Nephron (organoid): ENCODE measurements at regions not wholly inside any gene's neighbourhood (a gene's known extent, or its start where the extent isn't known, plus 50 kb on each side); places are given as distances from the start of the nearest gene placed in this dataset.

Source experiments
- H3K27ac Mint-ChIP-seq, 3 experiments: 2 replicates each; pipeline ENCODE4 v1.8.0; 2020; ENCODE audit warnings: mixed read lengths in 3 of 3, mild to moderate bottlenecking in 2 of 3, moderate library complexity in 1 of 3
- H3K27me3 Mint-ChIP-seq: 2 replicates; pipeline ENCODE4 v1.8.0; 2021; ENCODE audit warnings: low read depth, mild to moderate bottlenecking, moderate library complexity, mixed read lengths
- H3K36me3 Mint-ChIP-seq: 2 replicates; pipeline ENCODE4 v1.8.0; 2020; ENCODE audit warnings: low read depth, mixed read lengths
- H3K4me1 Mint-ChIP-seq: 2 replicates; pipeline ENCODE4 v1.8.0; 2020; ENCODE audit warnings: mixed read lengths
- H3K4me3 Mint-ChIP-seq, 3 experiments: 2 replicates each; pipeline ENCODE4 v1.8.0; 2020; ENCODE audit warnings: mild to moderate bottlenecking in 3 of 3, mixed read lengths in 3 of 3, moderate library complexity in 2 of 3
- H3K9me3 Mint-ChIP-seq: 2 replicates; pipeline ENCODE4 v1.8.0; 2020; ENCODE audit warnings: mixed read lengths
- CTCF ChIP-seq, 3 experiments: fragments of 200-600 bp; sonication (generic); IDR thresholded peaks; one replicate each; pipeline ENCODE4 v1.5.0; 2021; ENCODE audit warnings: antibody characterized with exemption in 3 of 3; ENCODE audit not compliant: unreplicated experiment in 3 of 3

DNA sequence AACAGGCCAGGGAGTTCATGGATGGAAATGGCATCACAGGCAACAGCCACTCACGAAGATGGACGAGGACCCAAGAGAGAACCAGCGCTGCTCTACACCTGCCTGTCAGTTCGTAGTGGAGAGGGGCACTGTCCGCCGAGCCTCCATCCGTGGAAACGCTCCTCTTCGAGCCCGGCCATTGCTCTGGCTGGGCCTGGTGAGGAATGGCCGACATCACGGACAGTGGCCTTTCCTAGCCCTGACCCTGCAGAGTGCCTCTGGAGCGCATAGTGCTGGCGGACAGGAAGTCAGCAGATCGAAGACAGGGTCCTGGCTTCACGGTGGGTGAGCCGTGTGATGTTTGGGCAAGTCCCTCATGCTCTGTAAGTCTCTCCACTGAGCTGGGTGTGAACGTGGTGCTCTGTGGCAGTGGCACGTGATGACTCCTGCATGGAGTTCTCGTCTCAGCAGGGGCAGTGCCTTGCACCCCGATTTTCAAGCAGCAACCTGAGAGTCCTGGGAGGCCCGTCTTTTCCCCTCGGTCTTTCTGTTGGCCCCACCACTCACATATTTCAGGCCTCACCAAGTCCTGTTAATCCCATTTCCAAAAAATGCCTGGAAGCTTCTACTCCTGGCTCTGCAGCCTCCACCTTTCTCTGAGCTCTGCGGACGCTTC, 214.4 kb downstream of the ERMARD start:
- H3K4me1 Mint-ChIP-seq, result no peaks in the 10 kb centered on the region
- peaks cover 33% of the 10 kb centered on the region for H3K27me3 Mint-ChIP-seq
- H3K27ac Mint-ChIP-seq, result no peak overlapping the region
- H3K9me3 Mint-ChIP-seq, result peaks cover 6% of the 10 kb centered on the region
- no peak for TF ChIP-seq CTCF (IDR thresholded peaks at IDR 0.05; ENCODE audit: unreplicated experiment in 3 of 3)
- peaks cover 8% of the 10 kb centered on the region for H3K36me3 Mint-ChIP-seq
- H3K4me3 Mint-ChIP-seq, result no peak overlapping the region

- TF ChIP-seq CTCF (IDR thresholded peaks at IDR 0.05; ENCODE audit: unreplicated experiment in 3 of 3), result no peak
- no peak overlapping the region for H3K27ac Mint-ChIP-seq
- H3K4me1 Mint-ChIP-seq, result peaks cover under 1% of the 10 kb centered on the region
- peaks cover 8% of the 10 kb centered on the region for H3K36me3 Mint-ChIP-seq
- no peak overlapping the region for H3K4me3 Mint-ChIP-seq
- peaks cover 6% of the 10 kb centered on the region for H3K9me3 Mint-ChIP-seq
- peaks cover 38% of the 10 kb centered on the region for H3K27me3 Mint-ChIP-seq
These were observed 213.8 kb downstream of the ERMARD start for GRCh38 chr6:169965239-169965638.

- TF ChIP-seq CTCF (IDR thresholded peaks at IDR 0.05; ENCODE audit: unreplicated experiment in 3 of 3), result no peak
- Mint-ChIP-seq H3K27ac (no peak overlapping the region), H3K4me3 (no peak overlapping the region), H3K36me3 (peaks cover 8% of the 10 kb centered on the region), H3K9me3 (peaks cover 6% of the 10 kb centered on the region), H3K4me1 (peaks cover 6% of the 10 kb centered on the region), H3K27me3 (peaks cover 33% of the 10 kb centered on the region)
These were observed 213.2 kb downstream of the ERMARD start for GRCh38 chr6:169964486-169965180.

DNA sequence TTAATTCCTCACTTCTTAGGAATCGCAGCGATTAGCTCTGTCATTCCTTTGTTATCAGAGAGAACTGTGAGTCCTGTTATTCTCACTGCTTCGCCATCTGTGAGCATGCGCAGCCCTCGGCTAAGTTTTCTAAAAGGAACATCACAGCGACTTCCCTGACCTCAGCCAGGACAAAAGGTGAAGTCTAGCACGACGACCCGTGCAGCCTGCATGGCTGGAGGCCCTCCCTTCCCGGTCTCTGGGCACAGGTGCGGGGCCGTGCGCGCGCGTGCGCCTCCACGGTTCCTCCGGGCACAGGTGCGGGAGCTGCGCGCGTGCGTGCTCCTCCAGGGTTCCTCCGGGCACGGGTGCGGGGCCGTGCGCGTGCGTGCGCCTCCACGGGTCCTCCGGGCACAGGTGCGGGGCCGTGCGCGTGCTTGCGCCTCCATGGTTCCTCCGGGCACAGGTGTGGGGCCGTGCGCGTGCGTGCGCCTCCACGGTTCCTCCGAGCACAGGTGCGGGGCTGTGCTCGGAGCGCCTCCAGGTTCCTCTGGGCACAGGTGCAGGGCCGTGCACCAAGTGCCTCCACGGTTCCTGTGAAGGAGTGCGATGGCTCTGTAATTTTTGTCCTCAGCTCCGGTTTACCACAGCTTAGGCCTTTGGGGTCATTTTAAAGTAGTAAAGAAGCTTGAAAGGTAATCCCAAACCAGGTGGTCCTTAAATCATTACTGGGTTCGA, 212.3 kb downstream of the ERMARD start:
- no peak overlapping the region for H3K27ac Mint-ChIP-seq
- H3K36me3 Mint-ChIP-seq, result peaks cover 8% of the 10 kb centered on the region
- TF ChIP-seq CTCF (IDR thresholded peaks at IDR 0.05; ENCODE audit: unreplicated experiment in 3 of 3), result no peak
- peaks cover 40% of the 10 kb centered on the region for H3K27me3 Mint-ChIP-seq
- H3K9me3 Mint-ChIP-seq, result peaks cover 6% of the 10 kb centered on the region
- H3K4me3 Mint-ChIP-seq, result peak overlapping the region in 1 of 3 experiments; percentile 52
- H3K4me1 Mint-ChIP-seq, result peaks cover 15% of the 10 kb centered on the region

GRCh38 chr6:169962604-169963469, 211.4 kb downstream of the ERMARD start:
- Mint-ChIP-seq H3K4me1 (peaks cover 21% of the 10 kb centered on the region), H3K36me3 (peaks cover 8% of the 10 kb centered on the region)

More at GRCh38 chr6:169962604-169963469, 211.4 kb downstream of the ERMARD start:
- peaks cover 41% of the 10 kb centered on the region for H3K27me3 Mint-ChIP-seq
- peak overlapping the region; percentile 73 to 79 (median 78) for H3K4me3 Mint-ChIP-seq
- H3K9me3 Mint-ChIP-seq, result peaks cover 6% of the 10 kb centered on the region
- no peak for TF ChIP-seq CTCF (IDR thresholded peaks at IDR 0.05; ENCODE audit: unreplicated experiment in 3 of 3)
- no peak overlapping the region for H3K27ac Mint-ChIP-seq
